ENCODE measurements at regions not wholly inside any gene's neighbourhood (a gene's known extent, or its start where the extent isn't known, plus 50 kb on each side); places are given as distances from the start of the nearest gene placed in this dataset.
"Not testable (repeated sequence)": the region's sequence is repeated elsewhere in the genome, so short reads cannot be mapped to it uniquely, and the experiment has no call there.

GRCh38 chr4:77446601-77447000 lies 159.0 kb upstream of the CXCL13 start:
- no peak for DNase-seq (ENCODE audit: low spot score)

- no peak for DNase-seq (ENCODE audit: low spot score)
Measured at GRCh38 chr4:77449171-77449570, 156.4 kb upstream of the CXCL13 start.

- no peak for DNase-seq (ENCODE audit: low spot score)
Measured at GRCh38 chr4:77450006-77450405, 155.6 kb upstream of the CXCL13 start.

GRCh38 chr4:77451530-77451929 lies 154.1 kb upstream of the CXCL13 start:
- DNase-seq (ENCODE audit: low spot score) = no peak

GRCh38 chr4:77452117-77452516 lies 153.5 kb upstream of the CXCL13 start:
- not testable (repeated sequence) for DNase-seq (ENCODE audit: low spot score)

- no peak for DNase-seq (ENCODE audit: low spot score)
Measured at GRCh38 chr4:77453911-77454310, 151.7 kb upstream of the CXCL13 start.

- DNase-seq (ENCODE audit: low spot score) = no peak
Measured at GRCh38 chr4:77454858-77455257, 150.8 kb upstream of the CXCL13 start.

GRCh38 chr4:77464100-77464499 lies 141.5 kb upstream of the CXCL13 start:
- DNase-seq (ENCODE audit: low spot score) = not testable (repeated sequence)

- no peak for DNase-seq (ENCODE audit: low spot score)
Measured at GRCh38 chr4:77465271-77465670, 140.3 kb upstream of the CXCL13 start.

- DNase-seq (ENCODE audit: low spot score) = no peak
Measured at GRCh38 chr4:77466430-77466829, 139.2 kb upstream of the CXCL13 start.

GRCh38 chr4:77471821-77472495 lies 133.7 kb upstream of the CXCL13 start:
- no peak for DNase-seq (ENCODE audit: low spot score)

- no peak for DNase-seq (ENCODE audit: low spot score)
Measured at GRCh38 chr4:77473509-77473908, 132.1 kb upstream of the CXCL13 start.

- DNase-seq (ENCODE audit: low spot score) = no peak
Measured at GRCh38 chr4:77481856-77482255, 123.8 kb upstream of the CXCL13 start.

- DNase-seq (ENCODE audit: low spot score) = no peak
Measured at GRCh38 chr4:77488882-77489281, 116.7 kb upstream of the CXCL13 start.

- DNase-seq (ENCODE audit: low spot score) = no peak
Measured at GRCh38 chr4:77493120-77493752, 112.4 kb upstream of the CXCL13 start.

GRCh38 chr4:77493829-77494551 lies 111.6 kb upstream of the CXCL13 start:
- no peak for DNase-seq (ENCODE audit: low spot score)

GRCh38 chr4:77496457-77496856 lies 109.2 kb upstream of the CXCL13 start:
- DNase-seq (ENCODE audit: low spot score) = no peak

GRCh38 chr4:77500801-77501200 lies 104.8 kb upstream of the CXCL13 start:
- no peak for DNase-seq (ENCODE audit: low spot score)

- DNase-seq (ENCODE audit: low spot score) = no peak
Measured at GRCh38 chr4:77501240-77501639, 104.4 kb upstream of the CXCL13 start.

GRCh38 chr4:77501851-77502250 lies 103.8 kb upstream of the CXCL13 start:
- no peak for DNase-seq (ENCODE audit: low spot score)

GRCh38 chr4:77504407-77504806 lies 101.2 kb upstream of the CXCL13 start:
- no peak for DNase-seq (ENCODE audit: low spot score)

- no peak for DNase-seq (ENCODE audit: low spot score)
Measured at GRCh38 chr4:77505275-77505957, 100.2 kb upstream of the CXCL13 start.

GRCh38 chr4:77505958-77506319 lies 99.7 kb upstream of the CXCL13 start:
- no peak for DNase-seq (ENCODE audit: low spot score)
